GM21825 (cell line): ENCODE measurements at regions not wholly inside any gene's neighbourhood (a gene's known extent, or its start where the extent isn't known, plus 50 kb on each side); places are given as distances from the start of the nearest gene placed in this dataset.
"Not testable (repeated sequence)": the region's sequence is repeated elsewhere in the genome, so short reads cannot be mapped to it uniquely, and the experiment has no call there.

Experiments
- ATAC-seq: cut with Tn5 transposase; IDR thresholded peaks from one replicate; pipeline ENCODE4 v1.9.1; 2021; ENCODE audit warnings: mild to moderate bottlenecking, moderate library complexity; ENCODE audit not compliant: unreplicated experiment

DNA sequence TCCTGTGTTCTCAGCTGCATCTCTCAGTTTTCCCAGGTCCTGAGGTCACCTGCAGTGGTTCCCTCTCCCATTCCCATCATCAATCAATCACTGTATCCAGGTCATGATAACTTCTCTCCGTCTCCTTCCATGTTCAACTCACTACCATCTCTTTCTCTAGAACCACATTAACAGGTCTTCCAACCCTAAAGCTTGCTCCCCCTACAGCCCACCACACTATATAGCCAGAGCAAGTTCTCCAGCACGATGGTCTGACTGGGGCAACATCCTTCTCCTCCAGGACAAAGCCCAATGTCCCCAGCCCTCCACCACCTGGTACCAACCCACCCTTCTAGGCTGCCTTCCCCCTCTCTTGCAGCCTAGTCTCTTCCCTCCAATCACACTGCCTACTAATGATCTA is 241.6 kb downstream of the CDK5RAP2 start:
- no peak for ATAC-seq

DNA sequence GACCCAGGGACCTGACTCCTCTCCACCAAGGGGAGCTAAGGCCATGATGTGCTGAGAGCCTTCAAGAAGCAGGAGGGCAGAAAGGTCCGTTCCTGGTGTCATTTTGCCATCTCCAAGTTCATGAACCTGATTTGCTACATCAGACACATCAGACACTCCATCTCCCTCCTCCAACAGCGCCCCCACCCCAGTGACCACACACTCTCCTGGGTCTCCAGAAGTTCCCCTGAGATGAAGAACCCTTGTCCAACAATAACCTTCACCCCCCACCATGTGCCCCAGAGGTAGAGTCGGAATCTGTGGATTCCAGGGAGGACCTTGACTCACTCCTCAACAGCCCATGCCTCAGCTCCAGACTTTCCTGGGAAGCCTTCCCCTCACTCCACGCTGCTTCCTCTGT is 242.8 kb downstream of the CDK5RAP2 start:
- ATAC-seq, result no peak

DNA sequence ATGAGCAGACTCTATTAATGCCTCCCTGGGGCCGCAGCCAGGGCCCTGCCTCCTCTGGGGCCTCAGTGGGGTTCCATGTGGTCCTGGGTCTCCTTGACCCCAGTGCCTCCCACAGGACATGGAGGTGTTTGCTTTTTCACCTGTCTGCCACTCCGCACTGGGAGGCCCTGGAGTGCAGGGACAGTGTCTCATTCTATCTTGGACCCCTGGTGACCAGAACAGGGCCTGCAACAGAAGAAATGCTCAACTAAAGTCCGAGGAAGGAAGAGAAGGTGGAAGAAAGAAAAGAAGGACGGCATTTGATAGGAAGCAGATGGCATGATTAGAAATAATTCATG is 243.2 kb downstream of the CDK5RAP2 start:
- no peak for ATAC-seq

DNA sequence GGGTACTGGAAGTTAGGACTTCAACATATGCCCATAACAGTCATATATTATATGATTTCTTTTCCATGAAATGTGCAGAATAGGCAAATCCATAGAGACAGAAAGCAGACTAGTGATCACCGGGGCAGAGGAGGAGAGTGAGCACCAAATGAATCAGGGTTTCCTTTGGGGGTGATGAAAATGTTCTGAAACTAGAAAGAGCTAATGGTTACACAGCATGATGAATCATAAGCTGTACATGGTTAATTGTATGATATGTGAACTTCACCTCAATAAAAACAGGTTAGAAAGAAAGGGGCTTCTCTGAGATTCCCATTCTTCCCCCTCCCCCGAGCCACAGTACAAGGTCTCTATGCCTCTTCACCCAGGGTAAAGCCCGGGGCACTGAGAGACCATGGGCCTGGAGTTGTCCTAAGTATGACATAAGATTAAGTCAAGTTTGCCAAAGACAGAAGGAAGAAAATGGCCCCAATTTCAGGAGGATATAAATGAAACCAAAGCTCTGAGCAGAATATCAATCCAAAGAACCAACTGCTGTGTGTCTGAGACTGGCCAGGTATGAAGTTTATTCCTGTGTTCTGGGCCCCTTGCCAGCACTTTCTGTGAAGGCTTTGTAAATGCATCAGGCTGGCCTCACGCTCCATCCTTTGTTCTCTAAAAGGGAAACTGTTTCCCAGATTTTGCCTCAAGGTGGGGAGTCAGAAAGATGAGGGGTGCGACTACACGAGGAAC is 243.8 kb downstream of the CDK5RAP2 start:
- ATAC-seq, result no peak

DNA sequence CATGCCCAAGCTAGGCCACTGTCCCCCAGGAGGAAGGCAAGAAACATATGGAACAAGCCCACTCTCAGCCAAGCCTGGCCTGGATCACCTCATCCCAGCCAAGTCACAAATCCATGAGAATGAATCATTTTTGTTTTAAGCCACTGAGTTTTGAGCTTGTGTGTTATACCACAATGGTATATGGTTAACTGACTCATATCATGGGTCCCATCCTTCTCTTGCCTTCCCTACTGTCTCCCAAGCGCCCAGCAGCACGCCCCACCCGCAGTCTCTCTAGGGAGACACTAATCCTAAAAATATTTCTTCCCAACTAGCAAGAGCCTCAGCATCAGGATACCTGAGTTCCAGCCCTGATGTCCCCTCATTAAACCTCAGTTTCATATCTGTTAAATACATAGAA is 248.1 kb downstream of the CDK5RAP2 start:
- no peak for ATAC-seq

DNA sequence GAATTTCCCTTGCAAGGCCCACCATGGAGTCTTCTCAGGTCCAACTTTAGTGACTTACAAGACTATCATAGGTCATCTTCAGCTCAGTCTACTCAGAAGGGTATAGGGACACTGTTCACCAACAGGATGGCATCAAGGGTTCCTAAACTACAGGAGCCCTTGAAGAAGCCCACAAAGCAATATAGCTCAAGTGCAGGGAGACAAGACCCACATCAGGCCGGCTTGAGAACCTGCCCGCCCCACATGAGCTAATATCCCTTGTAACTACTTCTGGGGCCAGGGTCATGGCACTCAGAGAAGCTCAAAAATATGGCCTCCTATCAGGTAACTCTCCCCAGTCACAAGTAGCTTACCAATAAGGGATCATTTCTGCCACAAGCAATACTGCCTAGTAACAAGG is 249.9 kb downstream of the CDK5RAP2 start:
- no peak for ATAC-seq

DNA sequence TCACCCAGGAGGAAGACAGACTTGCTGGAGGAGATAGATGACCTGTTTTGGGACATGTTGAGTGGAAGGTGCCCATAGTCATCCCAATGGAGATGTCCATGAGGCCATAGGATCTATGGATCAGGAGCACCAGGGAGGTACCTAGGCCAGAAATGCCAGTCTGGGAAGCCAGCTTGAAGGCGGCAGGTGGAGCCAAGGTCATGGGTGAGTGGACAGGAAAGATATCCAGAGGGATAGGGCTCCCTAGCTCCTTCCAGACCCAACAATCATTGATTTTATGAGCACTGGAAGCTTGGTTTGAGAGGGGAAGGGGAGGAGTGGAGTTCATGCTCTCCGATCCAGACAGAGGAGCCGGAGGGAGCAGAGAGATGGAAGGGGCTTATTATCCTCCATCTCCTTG is 252.6 kb downstream of the CDK5RAP2 start:
- ATAC-seq, result no peak

DNA sequence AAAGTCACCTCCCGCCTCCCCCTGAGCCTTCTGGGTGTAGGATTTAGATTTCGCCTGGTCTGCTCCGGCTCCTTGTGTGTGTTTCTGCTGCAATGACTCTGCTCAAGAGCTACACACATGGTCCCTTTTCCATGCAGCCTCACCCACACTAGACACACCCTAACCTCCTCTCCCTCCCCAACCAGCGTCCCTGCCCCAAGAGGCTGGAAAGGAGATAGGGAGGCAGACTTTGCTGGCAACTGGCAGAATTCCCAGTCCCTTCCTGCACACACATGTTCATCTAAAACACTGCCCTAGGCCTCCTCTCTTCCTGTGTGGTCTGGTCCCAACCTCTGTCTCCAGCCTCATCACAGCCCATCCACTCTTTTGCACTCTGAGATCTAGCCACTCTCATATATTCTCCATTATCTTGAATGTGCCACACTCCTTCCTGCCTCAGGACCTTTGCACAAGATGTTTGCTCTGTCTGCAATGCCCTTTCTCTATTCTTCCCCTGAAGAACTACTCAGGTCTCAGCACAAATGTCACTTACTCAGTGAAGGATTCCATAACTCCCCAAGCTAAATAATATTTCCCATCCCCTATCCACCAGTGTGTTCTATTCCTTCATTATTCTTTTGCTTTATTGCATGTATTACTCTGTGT is 253.8 kb downstream of the CDK5RAP2 start:
- ATAC-seq, result no peak

DNA sequence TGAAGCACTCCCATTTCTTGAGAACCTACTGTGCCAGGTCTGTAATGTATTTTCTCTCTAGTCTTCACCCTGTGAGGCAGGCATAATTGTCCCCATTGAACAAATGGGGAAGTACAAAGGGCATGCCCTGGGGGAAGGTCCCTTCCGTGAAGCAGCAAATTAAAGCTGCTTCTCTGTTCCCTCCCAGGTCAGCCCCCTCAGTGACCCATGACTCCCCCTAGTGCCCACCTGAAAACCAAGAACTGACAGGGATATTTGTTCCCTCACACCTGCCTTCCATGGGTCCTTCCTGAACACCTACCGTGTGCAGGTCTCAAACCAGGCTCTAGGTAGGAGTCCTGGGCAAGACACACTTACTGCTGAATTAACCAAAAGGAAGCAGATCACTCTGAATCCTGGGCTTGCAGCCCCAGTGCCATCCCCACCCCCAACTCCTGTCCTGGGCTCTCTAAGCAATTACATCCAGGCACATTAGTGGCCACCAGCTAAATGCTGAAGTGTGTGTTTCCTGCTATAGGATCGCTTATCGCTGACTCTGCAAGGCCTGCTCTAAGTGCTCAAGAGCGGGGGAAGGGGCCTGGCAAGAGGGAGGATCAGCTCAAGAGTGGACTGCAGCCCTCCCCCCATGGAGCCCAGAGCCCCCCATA is 254.8 kb downstream of the CDK5RAP2 start:
- no peak for ATAC-seq

DNA sequence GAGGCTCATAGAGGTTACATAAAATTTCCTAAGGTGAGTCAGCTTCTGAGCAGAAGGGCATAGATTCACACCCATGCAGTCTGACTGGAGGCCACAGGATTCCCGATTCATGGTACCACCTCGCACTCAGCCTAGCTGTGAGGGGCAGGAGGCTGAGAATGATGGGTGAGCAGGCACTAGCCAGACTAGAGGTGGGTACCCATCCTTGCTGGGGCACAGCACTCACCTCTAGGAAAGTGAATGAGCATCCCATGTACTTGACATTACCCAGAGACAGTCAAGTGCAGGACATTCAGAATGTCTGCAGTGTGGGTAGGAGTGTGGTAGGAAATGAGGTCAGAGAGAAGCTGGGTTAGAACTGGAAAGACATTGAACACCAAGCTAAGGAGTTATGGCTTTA is 255.5 kb downstream of the CDK5RAP2 start:
- no peak for ATAC-seq

DNA sequence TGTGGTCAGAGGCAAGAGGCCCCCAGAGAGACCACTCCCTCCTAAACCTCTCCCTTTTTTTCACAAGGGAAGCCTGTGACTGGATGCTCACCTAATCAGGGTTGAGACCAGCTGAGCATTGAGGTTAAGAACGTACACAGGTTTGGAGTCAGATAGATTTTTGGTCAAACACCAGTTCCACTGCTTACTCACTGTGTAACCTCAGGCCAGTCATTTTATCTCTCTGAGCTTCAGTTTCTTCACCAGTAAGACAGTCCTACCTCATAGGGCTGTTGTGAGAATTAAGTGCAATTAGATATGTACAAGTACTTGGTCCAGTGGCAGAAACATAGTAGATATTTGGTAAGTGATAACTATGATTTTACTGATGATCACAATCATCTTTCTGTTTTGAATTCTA is 256.8 kb downstream of the CDK5RAP2 start:
- no peak for ATAC-seq

DNA sequence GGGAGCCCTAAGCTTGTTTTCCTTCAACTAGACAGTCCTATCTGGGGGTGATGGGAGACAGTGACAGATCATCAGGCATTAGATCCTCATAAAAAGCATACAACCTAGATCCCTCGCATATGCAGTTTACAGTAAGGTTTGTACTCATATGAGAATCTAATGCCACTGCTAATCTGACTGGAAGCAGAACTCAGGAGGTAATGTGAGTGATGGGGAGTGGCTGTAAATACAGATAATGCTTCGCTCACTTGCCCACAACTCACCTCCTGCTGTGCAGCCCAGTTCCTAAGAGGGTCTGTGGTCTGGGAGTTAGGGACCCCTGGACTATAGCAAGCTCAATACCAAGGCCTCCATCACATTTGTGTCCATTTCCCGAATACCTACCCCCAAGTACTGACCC is 260.5 kb downstream of the CDK5RAP2 start:
- no peak for ATAC-seq

DNA sequence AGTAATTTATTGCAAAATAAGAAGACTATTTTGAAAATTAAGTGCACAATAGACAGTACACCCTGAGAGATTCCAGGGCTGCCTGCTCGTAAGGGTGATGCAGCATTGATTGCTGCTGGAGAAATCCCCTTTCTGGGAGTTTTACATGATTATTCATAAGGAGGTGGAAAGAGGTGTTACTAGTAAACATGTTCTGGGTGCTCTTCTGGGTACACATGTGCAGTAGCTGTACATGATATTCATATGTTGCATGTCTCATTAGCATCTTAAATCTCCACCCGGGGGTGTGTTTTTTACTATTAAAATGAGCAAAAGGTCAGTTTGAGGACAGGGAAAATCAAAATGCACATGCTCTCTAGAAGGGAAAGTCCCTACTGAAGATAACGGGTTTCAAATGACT is 264.8 kb downstream of the CDK5RAP2 start:
- ATAC-seq, result no peak

DNA sequence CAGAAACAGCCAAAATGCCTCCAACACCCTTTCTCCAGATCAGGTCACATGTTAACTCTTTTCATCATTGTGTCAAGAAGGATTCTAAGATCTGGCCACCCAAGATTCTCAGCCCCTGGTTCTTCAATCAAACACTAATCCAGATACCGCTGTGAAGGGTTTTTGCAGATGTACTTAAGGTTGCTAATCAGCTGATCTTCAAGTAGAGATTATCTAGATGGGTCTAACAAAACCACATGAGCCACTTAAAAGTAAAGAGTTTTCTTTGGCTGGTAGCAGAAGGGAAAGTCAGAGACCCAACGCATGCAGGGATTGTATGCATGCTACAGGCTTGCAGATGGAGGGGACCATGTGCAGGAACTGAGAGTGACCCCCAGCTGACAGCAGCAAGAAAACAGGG is 267.9 kb downstream of the CDK5RAP2 start:
- ATAC-seq, result no peak

DNA sequence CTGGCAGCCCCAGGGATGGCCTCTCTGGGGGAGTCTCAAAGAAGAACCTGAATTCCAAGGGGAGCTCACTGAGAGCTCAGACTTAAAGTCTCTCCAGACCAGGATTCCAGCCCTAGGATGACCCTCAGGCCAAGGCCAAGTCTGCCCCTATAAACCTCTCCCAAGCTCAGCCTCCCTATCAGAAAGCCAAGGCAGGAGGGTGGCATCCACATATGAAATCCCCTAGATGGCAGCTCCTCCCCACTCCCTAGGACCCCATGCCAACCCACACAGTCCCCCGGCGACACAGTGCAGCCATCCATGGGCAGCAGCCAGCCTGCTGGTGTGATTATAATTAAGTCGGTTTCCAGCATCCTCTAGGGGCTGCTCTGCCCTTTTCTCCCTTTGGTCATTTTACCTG is 269.9 kb downstream of the CDK5RAP2 start:
- no peak for ATAC-seq

DNA sequence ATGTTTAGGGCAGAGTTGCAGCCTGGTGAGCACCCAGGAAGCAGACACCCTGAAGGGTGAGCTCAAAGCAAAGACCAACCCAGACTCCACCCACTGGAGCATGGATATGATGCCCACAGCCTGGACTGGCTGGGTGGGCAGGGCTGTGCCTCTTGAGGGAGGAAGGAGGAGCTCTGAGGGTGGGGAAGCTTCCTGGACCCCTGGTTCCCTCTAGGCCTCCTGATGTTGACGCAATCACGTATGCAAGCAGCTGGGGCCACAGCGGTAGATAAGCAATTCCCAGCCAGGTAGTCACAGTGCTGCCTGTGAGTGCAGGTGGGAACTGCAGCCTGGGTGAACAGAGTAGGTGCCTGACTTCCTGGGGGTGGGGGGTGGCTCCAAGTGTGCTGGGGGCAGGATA is 271.5 kb downstream of the CDK5RAP2 start:
- ATAC-seq, result no peak

DNA sequence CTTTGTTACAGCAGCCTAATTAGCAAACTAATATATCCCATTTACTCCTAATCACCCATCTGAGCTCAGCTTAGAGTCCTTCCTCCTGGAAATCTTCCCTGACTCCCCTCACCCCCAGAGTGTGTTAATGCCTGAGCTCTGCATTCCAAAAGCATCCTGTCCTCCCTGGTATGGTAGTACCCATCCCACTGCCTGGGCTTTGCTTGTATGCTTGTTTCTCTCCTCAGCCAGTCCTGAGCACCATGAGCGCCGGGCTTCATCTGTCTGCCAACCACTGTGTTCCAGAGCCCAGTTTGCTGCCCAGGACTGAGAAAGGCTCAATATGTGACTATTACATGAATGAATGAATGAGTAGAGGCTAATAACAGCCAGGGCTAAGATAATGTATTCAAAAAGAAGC is 272.4 kb downstream of the CDK5RAP2 start:
- no peak for ATAC-seq

DNA sequence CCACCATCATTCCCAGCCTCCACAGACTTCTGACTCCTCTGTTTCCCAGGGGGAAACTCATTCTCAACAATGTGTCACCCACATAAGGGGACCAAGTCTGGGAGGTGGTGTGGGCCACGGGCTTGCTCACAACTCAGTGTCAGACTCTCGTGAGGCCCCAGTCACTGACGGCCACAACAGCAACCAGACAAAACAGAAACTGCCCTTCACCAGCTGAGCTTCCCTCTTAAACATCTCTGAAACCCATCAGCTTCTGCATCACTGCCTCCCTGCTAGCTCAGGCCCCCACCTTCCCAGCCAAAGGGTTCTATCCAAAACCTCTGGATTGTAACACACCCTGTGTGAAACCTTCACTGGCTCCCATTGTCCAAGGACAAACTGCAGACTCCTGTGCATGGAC is 273.4 kb downstream of the CDK5RAP2 start:
- no peak for ATAC-seq

DNA sequence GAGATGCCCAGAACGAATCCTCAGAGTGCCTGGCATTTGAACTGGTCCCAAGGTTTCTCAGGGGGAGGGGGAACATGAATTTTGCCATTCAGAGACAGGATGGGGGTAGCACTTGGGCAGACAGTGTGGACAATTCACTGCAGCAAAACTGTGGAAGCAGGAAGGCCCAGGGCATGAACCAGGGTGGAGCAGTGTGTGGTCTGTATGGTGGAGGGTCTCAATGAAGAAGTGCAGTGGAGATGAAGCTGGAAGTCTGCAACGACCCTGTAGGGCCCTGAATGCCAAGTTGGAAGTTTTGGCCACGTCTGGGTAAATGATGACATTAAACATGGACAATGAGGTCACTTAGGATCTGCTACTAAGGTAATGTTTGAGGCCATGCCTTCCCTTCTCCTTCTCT is 273.9 kb downstream of the CDK5RAP2 start:
- no peak for ATAC-seq

DNA sequence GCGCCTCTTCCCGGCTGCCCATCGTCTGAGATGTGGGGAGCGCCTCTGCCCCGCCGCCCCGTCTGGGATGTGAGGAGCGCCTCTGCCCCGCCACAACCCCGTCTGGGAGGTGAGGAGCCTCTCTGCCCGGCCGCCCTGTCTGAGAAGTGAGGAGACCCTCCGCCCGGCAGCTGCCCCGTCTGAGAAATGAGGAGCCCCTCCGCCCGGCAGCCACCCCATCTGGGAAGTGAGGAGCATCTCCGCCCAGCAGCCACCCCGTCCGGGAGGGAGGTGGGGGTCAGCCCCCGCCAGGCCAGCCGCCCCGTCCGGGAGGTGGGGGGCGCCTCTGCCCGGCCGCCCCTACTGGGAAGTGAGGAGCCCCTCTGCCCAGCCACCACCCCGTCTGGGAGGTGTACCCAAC is 275.1 kb downstream of the CDK5RAP2 start:
- ATAC-seq, result not testable (repeated sequence)

DNA sequence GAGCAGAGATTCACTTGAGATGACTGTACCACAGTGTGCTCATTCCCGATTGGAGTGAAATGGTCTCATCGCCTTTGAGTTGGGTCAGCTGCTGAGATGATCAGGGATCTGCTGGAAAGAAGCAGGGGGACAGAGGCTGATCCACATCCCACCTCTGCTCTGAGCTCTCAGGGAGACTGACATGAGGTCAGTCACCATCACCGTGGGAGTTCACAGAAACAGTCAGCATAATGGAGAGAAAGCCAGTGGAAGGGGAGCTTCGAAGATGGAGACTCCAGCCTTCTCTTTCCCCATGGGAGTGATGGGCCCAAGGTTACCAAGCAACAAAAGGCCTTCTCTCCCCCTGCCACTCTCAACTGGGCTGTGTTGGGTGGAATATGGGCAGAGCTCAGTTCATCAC is 276.4 kb downstream of the CDK5RAP2 start:
- ATAC-seq, result no peak

DNA sequence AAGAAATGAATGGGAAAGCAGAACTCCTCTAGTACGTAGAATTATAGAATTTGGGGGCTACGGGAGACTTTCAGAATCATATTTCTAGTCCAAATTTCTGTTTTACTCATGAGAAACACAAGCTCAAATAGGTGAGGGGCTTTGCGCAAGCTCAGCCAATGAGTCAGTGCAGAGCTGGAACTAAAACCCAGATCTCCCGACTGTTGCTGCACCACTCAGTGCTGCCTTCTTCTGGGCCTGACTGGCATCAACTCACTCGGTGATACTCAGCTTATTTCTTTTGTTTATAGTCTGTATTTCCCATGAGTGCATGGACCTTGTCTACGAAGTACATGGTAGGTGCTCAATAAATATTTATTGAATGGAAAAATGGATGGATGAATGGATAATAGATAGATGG is 280.2 kb downstream of the CDK5RAP2 start:
- ATAC-seq, result no peak

DNA sequence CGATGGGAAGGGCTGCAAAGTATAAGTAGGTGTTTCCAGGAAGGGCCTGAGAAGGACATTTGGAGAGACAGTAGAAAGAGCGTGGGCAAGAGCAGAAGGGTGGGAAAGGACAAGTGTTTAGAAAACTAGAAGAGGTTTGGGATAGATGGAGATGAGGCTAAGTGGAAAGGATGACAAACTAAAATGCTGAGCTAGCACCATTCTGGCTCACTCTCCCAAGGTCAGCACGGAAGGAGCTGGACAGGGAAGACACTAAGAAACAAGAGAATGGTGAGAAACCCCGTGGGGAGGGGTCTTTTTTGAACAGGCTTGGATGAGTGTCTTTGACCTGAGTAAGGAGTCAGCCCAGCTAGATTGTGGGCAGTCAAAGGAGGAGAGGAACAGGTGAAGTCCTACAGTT is 286.0 kb downstream of the CDK5RAP2 start:
- ATAC-seq, result no peak
